HUES48 (cell line): ENCODE measurements at regions not wholly inside any gene's neighbourhood (a gene's known extent, or its start where the extent isn't known, plus 50 kb on each side); places are given as distances from the start of the nearest gene placed in this dataset.
A peak's percentile ranks its signal among the peaks of the same experiment; 100 is the strongest.

ENCODE experiments used
- H3K27ac ChIP-seq: one replicate; pipeline ENCODE4 v1.7.0; 2013; ENCODE audit warnings: low read depth, low read length, inconsistent platforms
- H3K27me3 ChIP-seq: 2 replicates; pipeline ENCODE4 v1.6.1; 2013; ENCODE audit warnings: mild to moderate bottlenecking, low read length; ENCODE audit not compliant: control insufficient read depth, insufficient read depth
- H3K36me3 ChIP-seq: 2 replicates; pipeline ENCODE4 v1.6.1; 2013; ENCODE audit warnings: low read length; ENCODE audit not compliant: control insufficient read depth, insufficient read depth
- H3K4me1 ChIP-seq: 2 replicates; pipeline ENCODE4 v1.6.1; 2013; ENCODE audit warnings: mild to moderate bottlenecking, low read length; ENCODE audit not compliant: control insufficient read depth, insufficient read depth
- H3K4me3 ChIP-seq: 2 replicates; pipeline ENCODE4 v1.5.1; 2013; ENCODE audit warnings: mild to moderate bottlenecking, low read depth, low read length
- H3K9ac ChIP-seq: 2 replicates; pipeline ENCODE4 v1.6.1; 2013; ENCODE audit warnings: mild to moderate bottlenecking, low read depth, low read length, moderate library complexity
- H3K9me3 ChIP-seq: 2 replicates; pipeline ENCODE4 v1.6.1; 2013; ENCODE audit warnings: low read length; ENCODE audit not compliant: control insufficient read depth, insufficient read depth

- H3K4me3 ChIP-seq: no peak overlapping the region
- no peak overlapping the region for H3K27ac ChIP-seq
- H3K4me1 ChIP-seq: no peaks in the 10 kb centered on the region
- H3K9me3 ChIP-seq: no peaks in the 10 kb centered on the region
- H3K36me3 ChIP-seq: no peaks in the 10 kb centered on the region
- no peak overlapping the region for H3K9ac ChIP-seq
- H3K27me3 ChIP-seq: no peaks in the 10 kb centered on the region
Measured at GRCh38 chr17:14715561-14715960, 414.7 kb downstream of the HS3ST3B1 start.

- Histone ChIP-seq H3K4me3 (no peak overlapping the region), H3K9me3 (no peaks in the 10 kb centered on the region), H3K27me3 (no peaks in the 10 kb centered on the region), H3K9ac (no peak overlapping the region), H3K27ac (no peak overlapping the region), H3K36me3 (no peaks in the 10 kb centered on the region), H3K4me1 (no peaks in the 10 kb centered on the region)
Measured at GRCh38 chr17:14712611-14713021, 411.7 kb downstream of the HS3ST3B1 start.

GRCh38 chr17:14704121-14704520 is 403.2 kb downstream of the HS3ST3B1 start:
- peaks cover 18% of the 10 kb centered on the region for H3K4me1 ChIP-seq
- no peak overlapping the region for H3K9ac ChIP-seq
- no peaks in the 10 kb centered on the region for H3K36me3 ChIP-seq

GRCh38 chr17:14701886-14702285 is 401.0 kb downstream of the HS3ST3B1 start:
- H3K27ac ChIP-seq: no peak overlapping the region
- no peaks in the 10 kb centered on the region for H3K9me3 ChIP-seq
- H3K36me3 ChIP-seq: no peaks in the 10 kb centered on the region
- H3K9ac ChIP-seq: no peak overlapping the region
- peaks cover 18% of the 10 kb centered on the region for H3K4me1 ChIP-seq
- no peak overlapping the region for H3K4me3 ChIP-seq
- peaks cover 9% of the 10 kb centered on the region; the same call in 1 of the 2 replicates for H3K27me3 ChIP-seq

More at GRCh38 chr17:14704121-14704520, 403.2 kb downstream of the HS3ST3B1 start:
- peaks cover 9% of the 10 kb centered on the region; the same call in 1 of the 2 replicates for H3K27me3 ChIP-seq
- H3K4me3 ChIP-seq: no peak overlapping the region
- H3K9me3 ChIP-seq: no peaks in the 10 kb centered on the region
- no peak overlapping the region for H3K27ac ChIP-seq

GRCh38 chr17:14699574-14700185 is 398.8 kb downstream of the HS3ST3B1 start:
- Histone ChIP-seq H3K9ac (no peak overlapping the region), H3K9me3 (no peaks in the 10 kb centered on the region), H3K36me3 (no peaks in the 10 kb centered on the region), H3K27ac (peak overlapping the region; percentile 81), H3K4me3 (no peak overlapping the region), H3K4me1 (peaks cover 18% of the 10 kb centered on the region), H3K27me3 (peaks cover 9% of the 10 kb centered on the region; the same call in 1 of the 2 replicates)

- no peak overlapping the region for H3K9ac ChIP-seq
- no peaks in the 10 kb centered on the region for H3K27me3 ChIP-seq
- no peak overlapping the region for H3K27ac ChIP-seq
Measured at GRCh38 chr17:14693382-14693781, 392.5 kb downstream of the HS3ST3B1 start.

GRCh38 chr17:14690704-14691103 is 389.8 kb downstream of the HS3ST3B1 start:
- H3K9me3 ChIP-seq: no peaks in the 10 kb centered on the region
- H3K27ac ChIP-seq: no peak overlapping the region
- no peak overlapping the region for H3K9ac ChIP-seq
- H3K4me1 ChIP-seq: no peaks in the 10 kb centered on the region
- no peak overlapping the region for H3K4me3 ChIP-seq
- no peaks in the 10 kb centered on the region for H3K36me3 ChIP-seq
- no peaks in the 10 kb centered on the region for H3K27me3 ChIP-seq

More at GRCh38 chr17:14693382-14693781, 392.5 kb downstream of the HS3ST3B1 start:
- no peak overlapping the region for H3K4me3 ChIP-seq
- no peaks in the 10 kb centered on the region for H3K4me1 ChIP-seq
- H3K36me3 ChIP-seq: no peaks in the 10 kb centered on the region
- H3K9me3 ChIP-seq: no peaks in the 10 kb centered on the region

- H3K27me3 ChIP-seq: no peaks in the 10 kb centered on the region
- no peak overlapping the region for H3K4me3 ChIP-seq
- H3K36me3 ChIP-seq: no peaks in the 10 kb centered on the region
- H3K9me3 ChIP-seq: no peaks in the 10 kb centered on the region
- H3K27ac ChIP-seq: no peak overlapping the region
- no peak overlapping the region for H3K9ac ChIP-seq
- H3K4me1 ChIP-seq: no peaks in the 10 kb centered on the region
Measured at GRCh38 chr17:14688134-14688533, 387.3 kb downstream of the HS3ST3B1 start.

GRCh38 chr17:14672830-14673229 is 371.9 kb downstream of the HS3ST3B1 start:
- Histone ChIP-seq H3K9me3 (no peaks in the 10 kb centered on the region), H3K36me3 (no peaks in the 10 kb centered on the region), H3K27ac (no peak overlapping the region), H3K4me3 (no peak overlapping the region), H3K27me3 (no peaks in the 10 kb centered on the region; the same call in 1 of the 2 replicates), H3K4me1 (no peaks in the 10 kb centered on the region), H3K9ac (no peak overlapping the region)

- H3K27ac ChIP-seq: no peak overlapping the region
- H3K36me3 ChIP-seq: no peaks in the 10 kb centered on the region
- no peak overlapping the region for H3K4me3 ChIP-seq
- no peaks in the 10 kb centered on the region for H3K9me3 ChIP-seq
- H3K4me1 ChIP-seq: no peaks in the 10 kb centered on the region
- H3K9ac ChIP-seq: no peak overlapping the region
- H3K27me3 ChIP-seq: no peaks in the 10 kb centered on the region; the same call in 1 of the 2 replicates
Measured at GRCh38 chr17:14670861-14671260, 370.0 kb downstream of the HS3ST3B1 start.

GRCh38 chr17:14664511-14664910 is 363.6 kb downstream of the HS3ST3B1 start:
- H3K27ac ChIP-seq: no peak overlapping the region
- H3K4me3 ChIP-seq: no peak overlapping the region
- no peaks in the 10 kb centered on the region for H3K27me3 ChIP-seq
- H3K9me3 ChIP-seq: no peaks in the 10 kb centered on the region
- H3K4me1 ChIP-seq: no peaks in the 10 kb centered on the region
- no peaks in the 10 kb centered on the region for H3K36me3 ChIP-seq
- no peak overlapping the region for H3K9ac ChIP-seq
